Right lobe of liver (tissue), 4 donors: ENCODE measurements at regions not wholly inside any gene's neighbourhood (a gene's known extent, or its start where the extent isn't known, plus 50 kb on each side); places are given as distances from the start of the nearest gene placed in this dataset.

Source experiments
- CTCF ChIP-seq, 4 donors: fragments of 200-600 bp in 3 of 4; fragments of 450-650 bp in 1 of 4; IDR thresholded peaks; one replicate each; pipeline versions ENCODE4 v1.5.1 to v1.8.0; 2016 to 2022; ENCODE audit warnings: antibody characterized with exemption in 4 of 4, mild to moderate bottlenecking in 2 of 4
- POLR2A ChIP-seq: fragments of 450-650 bp; IDR thresholded peaks from one replicate; pipeline ENCODE4 v1.6.1; 2017; ENCODE audit warnings: antibody characterized with exemption, mild to moderate bottlenecking
- donor health status: DM: no; HTN: no; CAD: no.
- donor health status: DM: no; HTN: no; CAD: no.
- donor health status: DM: no; HTN: yes; CAD: no.

- TF ChIP-seq CTCF (IDR thresholded peaks at IDR 0.05) (no peak), POLR2A (no peak)
These were observed 58.3 kb upstream of the ACTRT2 start for GRCh38 chr1:2962946-2963345.
